H1 (cell line): ENCODE measurements at regions not wholly inside any gene's neighbourhood (a gene's known extent, or its start where the extent isn't known, plus 50 kb on each side); places are given as distances from the start of the nearest gene placed in this dataset.

Source experiments
- CTCF ChIA-PET: fragments of 300-600 bp; sonication (Branson Sonifier 250); formaldehyde crosslinking; loops from one replicate; lab custom pipeline; 2021; ENCODE audit not compliant: partially characterized antibody; lab: Charles Lee
- POLR2A ChIA-PET: fragments of 300-600 bp; sonication (Branson Sonifier 250); formaldehyde crosslinking; loops from one replicate; lab custom pipeline; 2021; ENCODE audit warnings: inconsistent platforms; ENCODE audit not compliant: partially characterized antibody; lab: Charles Lee
- DNase-seq, 2 experiments: peaks; one replicate each; pipeline versions ENCODE4 v3.0.0 to v3.0.0-alpha.2; 2010 to 2022; ENCODE audit warnings: low spot score in 2 of 2, low read depth in 1 of 2, mixed read lengths in 1 of 2
- FAIRE-seq: peaks from 2 replicates; lab custom pipeline; 2011; peaks lifted over from hg19 to GRCh38; lab: Jason Lieb, UNC
- H2AFZ ChIP-seq: 2 replicates; pipeline ENCODE4 v1.8.1; 2012; ENCODE audit warnings: low read length, inconsistent platforms
- H2AK5ac ChIP-seq: 2 replicates; pipeline ENCODE4 v1.6.1; 2013; ENCODE audit warnings: low read depth, low read length
- H2BK120ac ChIP-seq: replicated peaks from 2 replicates; pipeline ENCODE3; 2013; ENCODE audit warnings: low read depth, low read length, inconsistent platforms
- H2BK12ac ChIP-seq: 2 replicates; pipeline ENCODE4 v1.6.1; 2013; ENCODE audit warnings: low read depth, low read length
- H2BK15ac ChIP-seq: 2 replicates; pipeline ENCODE4 v1.6.1; 2013; ENCODE audit warnings: low read length
- H2BK20ac ChIP-seq: 2 replicates; pipeline ENCODE4 v1.6.1; 2013; ENCODE audit warnings: low read length
- H2BK5ac ChIP-seq: 2 replicates; pipeline ENCODE4 v1.6.1; 2013; ENCODE audit warnings: low read depth, low read length
- H3K14ac ChIP-seq: 2 replicates; pipeline ENCODE4 v1.6.1; 2013; ENCODE audit warnings: inconsistent platforms; ENCODE audit not compliant: insufficient read length
- H3K18ac ChIP-seq: 2 replicates; pipeline ENCODE4 v1.6.1; 2013; ENCODE audit warnings: low read length; ENCODE audit errors: extremely low read depth
- H3K23ac ChIP-seq: 2 replicates; pipeline ENCODE4 v1.6.1; 2013; ENCODE audit warnings: inconsistent platforms; ENCODE audit not compliant: insufficient read length
- H3K23me2 ChIP-seq: 2 replicates; pipeline ENCODE4 v1.6.1; 2013; ENCODE audit warnings: low read depth, low read length
- H3K27ac ChIP-seq: 2 replicates; pipeline ENCODE4 v1.6.1; 2011; ENCODE audit warnings: low read depth, low read length, inconsistent platforms
- H3K27me3 ChIP-seq, 4 experiments: replicated peaks in 1 of 4; 1 replicate in 1 of 4; 2 replicates in 3 of 4; pipeline versions ENCODE4 v1.6.1 to v1.8.1; 2011 to 2013; ENCODE audit warnings: low read length in 3 of 4, mild to moderate bottlenecking in 3 of 4, inconsistent platforms in 2 of 4, mixed read lengths in 2 of 4, moderate library complexity in 1 of 4; ENCODE audit not compliant: control insufficient read depth in 3 of 4, insufficient read depth in 3 of 4; ENCODE audit errors: extremely low read depth in 1 of 4
- H3K36me3 ChIP-seq, 4 experiments: 2 replicates each; pipeline versions ENCODE4 v1.6.1 to v1.8.1; 2011 to 2013; ENCODE audit warnings: mild to moderate bottlenecking in 4 of 4, low read length in 3 of 4, moderate library complexity in 2 of 4, control low read depth in 1 of 4, inconsistent platforms in 1 of 4; ENCODE audit not compliant: insufficient read depth in 4 of 4, control insufficient read depth in 2 of 4
- H3K4ac ChIP-seq: replicated peaks from 2 replicates; pipeline ENCODE3; 2013; ENCODE audit warnings: low read length, low read depth, mixed read lengths, inconsistent platforms; ENCODE audit not compliant: insufficient read length
- H3K4me1 ChIP-seq, 4 experiments: replicated peaks in 1 of 4; 1 replicate in 1 of 4; 2 replicates in 3 of 4; pipeline versions ENCODE4 v1.6.1 to v1.8.1; 2011 to 2013; ENCODE audit warnings: low read length in 3 of 4, inconsistent platforms in 2 of 4, mixed read lengths in 1 of 4; ENCODE audit not compliant: insufficient read depth in 4 of 4, control insufficient read depth in 3 of 4
- H3K4me2 ChIP-seq, 2 experiments: 2 replicates each; pipeline versions ENCODE4 v1.6.1 to v1.8.1; 2011 to 2013; ENCODE audit warnings: low read depth in 2 of 2, low read length in 2 of 2, control low read depth in 1 of 2, inconsistent platforms in 1 of 2, mild to moderate bottlenecking in 1 of 2; ENCODE audit not compliant: insufficient read depth in 1 of 2
- H3K4me3 ChIP-seq, 4 experiments: fragments of 200-600, 300-600 bp in 1 of 4; sonication (generic), shearing (Covaris generic), sonication (Bioruptor Twin) in 1 of 4; 2 replicates each; pipeline versions ENCODE4 v1.5.1 to v1.8.1; 2011 to 2016; ENCODE audit warnings: low read length in 4 of 4, low read depth in 3 of 4, control low read depth in 2 of 4, inconsistent platforms in 2 of 4, mild to moderate bottlenecking in 2 of 4, mixed read lengths in 1 of 4, moderate library complexity in 1 of 4; ENCODE audit not compliant: insufficient read depth in 2 of 4; ENCODE audit errors: extremely low read depth in 1 of 4
- H3K56ac ChIP-seq: replicated peaks from 2 replicates; pipeline ENCODE3; 2013; ENCODE audit warnings: low read depth, mild to moderate bottlenecking, mixed read lengths, low read length, inconsistent platforms; ENCODE audit not compliant: insufficient read length
- H3K79me1 ChIP-seq: 2 replicates; pipeline ENCODE4 v1.6.1; 2013; ENCODE audit warnings: low read depth, low read length, control low read depth
- H3K79me2 ChIP-seq, 2 experiments: 2 replicates each; pipeline versions ENCODE4 v1.6.1 to v1.8.1; 2012 to 2013; ENCODE audit warnings: low read length in 2 of 2, mild to moderate bottlenecking in 2 of 2, inconsistent platforms in 1 of 2; ENCODE audit not compliant: insufficient read depth in 2 of 2, control insufficient read depth in 1 of 2
- H3K9ac ChIP-seq, 4 experiments: replicated peaks in 1 of 4; 1 replicate in 1 of 4; 2 replicates in 3 of 4; pipeline versions ENCODE4 v1.6.1 to v1.8.1; 2011 to 2013; ENCODE audit warnings: low read depth in 3 of 4, low read length in 3 of 4, control low read depth in 2 of 4, mild to moderate bottlenecking in 2 of 4, moderate library complexity in 2 of 4, inconsistent platforms in 1 of 4; ENCODE audit errors: extremely low read depth in 1 of 4
- H3K9me3 ChIP-seq, 2 experiments: 2 replicates each; pipeline versions ENCODE4 v1.6.1 to v1.8.1; 2012 to 2013; ENCODE audit warnings: mild to moderate bottlenecking in 2 of 2, moderate library complexity in 2 of 2, control low read depth in 1 of 2, inconsistent platforms in 1 of 2, low read depth in 1 of 2, low read length in 1 of 2, mixed read lengths in 1 of 2; ENCODE audit not compliant: insufficient read depth in 2 of 2
- H4K20me1 ChIP-seq, 2 experiments: replicated peaks in 1 of 2; 2 replicates each; pipeline versions ENCODE3 to v1.8.1; 2011 to 2013; ENCODE audit warnings: inconsistent platforms in 2 of 2, low read length in 2 of 2, mild to moderate bottlenecking in 1 of 2; ENCODE audit not compliant: insufficient read depth in 2 of 2, control insufficient read depth in 1 of 2
- H4K5ac ChIP-seq: 2 replicates; pipeline ENCODE4 v1.6.1; 2013; ENCODE audit warnings: low read length, low read depth, mixed read lengths, inconsistent platforms; ENCODE audit not compliant: insufficient read length
- H4K8ac ChIP-seq: 2 replicates; pipeline ENCODE4 v1.8.0; 2013; ENCODE audit warnings: mild to moderate bottlenecking, moderate library complexity, low read length, inconsistent platforms; ENCODE audit not compliant: insufficient read depth; ENCODE audit errors: extremely low read depth
- H4K91ac ChIP-seq: replicated peaks from 2 replicates; pipeline ENCODE3; 2013; ENCODE audit warnings: low read length, mixed read lengths, inconsistent platforms; ENCODE audit not compliant: insufficient read length
- CBX8 ChIP-seq: fragments of 300-800, 300-1000 bp; sonication (generic); IDR thresholded peaks from 2 replicates; pipeline ENCODE4 v1.7.1; 2016; ENCODE audit warnings: low read depth, low read length, borderline replicate concordance
- CEBPB ChIP-seq: IDR thresholded peaks from 2 replicates; pipeline ENCODE4 v1.6.1; 2012; ENCODE audit warnings: low read depth, low read length
- CHD1 ChIP-seq: IDR thresholded peaks from 2 replicates; pipeline ENCODE4 v1.6.1; 2012; ENCODE audit warnings: low read depth, low read length, improper control_type of control experiment
- E2F6 ChIP-seq: IDR thresholded peaks from 2 replicates; pipeline ENCODE4 v1.6.1; 2012; ENCODE audit warnings: inconsistent platforms
- JUN ChIP-seq: IDR thresholded peaks from 2 replicates; pipeline ENCODE4 v1.6.1; 2011; ENCODE audit warnings: low read depth, mild to moderate bottlenecking, improper control_type of control experiment, low read length
- NRF1 ChIP-seq: IDR thresholded peaks from 2 replicates; pipeline ENCODE4 v1.6.1; 2011; ENCODE audit warnings: mild to moderate bottlenecking, low read depth, low read length, improper control_type of control experiment
- POLR2A ChIP-seq, 2 experiments: IDR thresholded peaks; 1 replicate in 1 of 2; 2 replicates in 1 of 2; pipeline ENCODE4 v1.6.1; 2011; ENCODE audit warnings: low read depth in 2 of 2, low read length in 2 of 2, mild to moderate bottlenecking in 2 of 2; ENCODE audit errors: control extremely low read depth in 1 of 2
- TAF1 ChIP-seq: IDR thresholded peaks from 2 replicates; pipeline ENCODE4 v1.6.1; 2011; ENCODE audit warnings: mild to moderate bottlenecking, low read depth, low read length
- TCF12 ChIP-seq: IDR thresholded peaks from 2 replicates; pipeline ENCODE4 v1.6.1; 2011; ENCODE audit warnings: low read depth, mild to moderate bottlenecking, low read length
- ZNF274 ChIP-seq: IDR thresholded peaks from 2 replicates; pipeline ENCODE4 v1.7.0; 2012; ENCODE audit warnings: low read length, borderline replicate concordance; ENCODE audit errors: extremely low read depth
- WGBS, 2 experiments: shearing (Covaris generic) in 1 of 2; methylation state at CpG; one replicate each; pipeline versions ENCODE4 v1.1.6 to v1.1.7; 2013 to 2015; ENCODE audit warnings: low lambda C conversion rate in 2 of 2, mixed read lengths in 2 of 2, inconsistent platforms in 1 of 2, low coverage in 1 of 2, missing lambda C conversion rate in 1 of 2; ENCODE audit not compliant: insufficient replicate concordance in 2 of 2, insufficient coverage in 1 of 2, insufficient read length in 1 of 2; ENCODE audit errors: extremely low coverage in 1 of 2, missing lambda C conversion rate in 1 of 2; 5-methylcytosine and 5-hydroxymethylcytosine counted together
- TF ChIP-seq, protein P1 (sequence below): IDR thresholded peaks from 2 replicates; pipeline ENCODE4 v1.6.1; 2011; ENCODE audit warnings: low read depth, mild to moderate bottlenecking, low read length; ENCODE audit not compliant: insufficient read depth
- TF ChIP-seq, protein P2 (sequence below): IDR thresholded peaks from 2 replicates; pipeline ENCODE4 v1.6.1; 2011; ENCODE audit warnings: low read length, improper control_type of control experiment

GRCh38 chr6:105763866-105764265 is 322.3 kb upstream of the PRDM1 start:
- no peak overlapping the region for H4K91ac ChIP-seq
- H3K14ac ChIP-seq: no peak overlapping the region
- H3K4me3 ChIP-seq: no peak overlapping the region
- no peak overlapping the region for H4K8ac ChIP-seq
- WGBS, 2 experiments: 91% methylated on average over 2 of the region's 2 CpGs; no CpG with 5 or more reads in 1 of the 2 experiments
- no peak overlapping the region for H3K18ac ChIP-seq
- no peaks in the 10 kb centered on the region for H3K79me1 ChIP-seq
- H4K20me1 ChIP-seq: no peaks in the 10 kb centered on the region
- DNase-seq (no peak), FAIRE-seq (no peak)
- H3K36me3 ChIP-seq: no peaks in the 10 kb centered on the region
- H3K23me2 ChIP-seq: no peaks in the 10 kb centered on the region
- no peak overlapping the region for H3K9ac ChIP-seq
- no peak overlapping the region for H2BK20ac ChIP-seq
- H3K56ac ChIP-seq: no peak overlapping the region
- no peak overlapping the region for H3K23ac ChIP-seq
- H2BK15ac ChIP-seq: no peak overlapping the region
- H3K4me1 ChIP-seq: no peaks in the 10 kb centered on the region
- H2BK12ac ChIP-seq: no peak overlapping the region
- H3K4ac ChIP-seq: no peak overlapping the region
- no peaks in the 10 kb centered on the region for H3K79me2 ChIP-seq
- H3K27me3 ChIP-seq: no peaks in the 10 kb centered on the region
- no peaks in the 10 kb centered on the region for H3K9me3 ChIP-seq
- H3K27ac ChIP-seq: no peak overlapping the region
- H2AK5ac ChIP-seq: no peak overlapping the region
- H2BK120ac ChIP-seq: no peak overlapping the region
- POLR2A ChIA-PET: interaction anchor here (1.4 kb wide), 1 partner anchor 11 kb away, joined by 4 read pairs; no protein-coding TSS in a partner anchor
- no peak overlapping the region for H2BK5ac ChIP-seq
- H2AFZ ChIP-seq: no peak overlapping the region
- H3K4me2 ChIP-seq: no peak overlapping the region
- no peak overlapping the region for H4K5ac ChIP-seq
- CTCF ChIA-PET: no interaction called here
- TF ChIP-seq CBX8 (no peak), TCF12 (no peak), E2F6 (no peak), CEBPB (no peak), JUN (no peak), CHD1 (no peak), TAF1 (no peak), ZNF274 (no peak), NRF1 (no peak), POLR2A (IDR thresholded peaks at IDR 0.05; ENCODE audit: control extremely low read depth in 1 of 2, low read depth in 2 of 2, low read length in 2 of 2) (no peak)
- TF ChIP-seq, protein P1, sequence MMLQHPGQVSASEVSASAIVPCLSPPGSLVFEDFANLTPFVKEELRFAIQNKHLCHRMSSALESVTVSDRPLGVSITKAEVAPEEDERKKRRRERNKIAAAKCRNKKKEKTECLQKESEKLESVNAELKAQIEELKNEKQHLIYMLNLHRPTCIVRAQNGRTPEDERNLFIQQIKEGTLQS: no peak
- TF ChIP-seq, protein P2, sequence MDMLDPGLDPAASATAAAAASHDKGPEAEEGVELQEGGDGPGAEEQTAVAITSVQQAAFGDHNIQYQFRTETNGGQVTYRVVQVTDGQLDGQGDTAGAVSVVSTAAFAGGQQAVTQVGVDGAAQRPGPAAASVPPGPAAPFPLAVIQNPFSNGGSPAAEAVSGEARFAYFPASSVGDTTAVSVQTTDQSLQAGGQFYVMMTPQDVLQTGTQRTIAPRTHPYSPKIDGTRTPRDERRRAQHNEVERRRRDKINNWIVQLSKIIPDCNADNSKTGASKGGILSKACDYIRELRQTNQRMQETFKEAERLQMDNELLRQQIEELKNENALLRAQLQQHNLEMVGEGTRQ: no peak
